ENCODE measurements at regions not wholly inside any gene's neighbourhood (a gene's known extent, or its start where the extent isn't known, plus 50 kb on each side); places are given as distances from the start of the nearest gene placed in this dataset.

GRCh38 chr18:77899972-77900754 lies 650.5 kb downstream of the GALR1 start:
- TF ChIP-seq ZNF274 (IDR thresholded peaks at IDR 0.05; ENCODE audit: low read depth, low read length) (no peak), YY1 (IDR thresholded peaks at IDR 0.05; ENCODE audit: insufficient read depth, insufficient read length) (no peak)
